ENCODE measurements at regions not wholly inside any gene's neighbourhood (a gene's known extent, or its start where the extent isn't known, plus 50 kb on each side); places are given as distances from the start of the nearest gene placed in this dataset.

- H3K27me3 ChIP-seq (ENCODE audit: insufficient read depth), result no peaks in the 10 kb centered on the region
- H3K36me3 ChIP-seq (replicated peaks in 1 of 2; ENCODE audit: control insufficient read depth in 1 of 2, insufficient read depth in 2 of 2, low read length in 1 of 2), result no peaks in the 10 kb centered on the region
- no peaks in the 10 kb centered on the region for H3K9me3 ChIP-seq
- no peak overlapping the region for H3K9ac ChIP-seq
- H3K27ac ChIP-seq (ENCODE audit: low read depth in 2 of 2, low read length in 1 of 2), result no peak overlapping the region
- ChIA-PET CTCF (no interaction called here), POLR2A (no interaction called here)
- TF ChIP-seq CHD2 (IDR thresholded peaks at IDR 0.05; ENCODE audit: low read length, partially characterized antibody), result no peak
- TF ChIP-seq CTCF (IDR thresholded peaks at IDR 0.05), result no peak
- no peak for TF ChIP-seq ELF1 (IDR thresholded peaks at IDR 0.05)
- no peak for TF ChIP-seq TEAD4 (IDR thresholded peaks at IDR 0.05; ENCODE audit: borderline replicate concordance, insufficient read depth)
- TF ChIP-seq REST (IDR thresholded peaks at IDR 0.05; ENCODE audit: low read depth, low read length), result no peak
- TF ChIP-seq RAD21 (IDR thresholded peaks at IDR 0.05; ENCODE audit: low read length), result no peak
- no peak for TF ChIP-seq SMC3 (IDR thresholded peaks at IDR 0.05; ENCODE audit: low read depth, low read length)
- no peak for TF ChIP-seq SIN3A (IDR thresholded peaks at IDR 0.05; ENCODE audit: borderline replicate concordance, low read depth, low read length)
- no peak for TF ChIP-seq EP300 (IDR thresholded peaks at IDR 0.05; ENCODE audit: borderline replicate concordance in 1 of 2, low read depth in 1 of 2, low read length in 1 of 2)
- no peak for TF ChIP-seq RFX5 (IDR thresholded peaks at IDR 0.05; ENCODE audit: low read length)
- no peak for TF ChIP-seq JUND (IDR thresholded peaks at IDR 0.05)
- no peak for TF ChIP-seq RCOR1 (IDR thresholded peaks at IDR 0.05; ENCODE audit: low read length)
- TF ChIP-seq FOSL2 (IDR thresholded peaks at IDR 0.05; ENCODE audit: borderline replicate concordance, low read depth), result no peak
- TF ChIP-seq TCF12 (IDR thresholded peaks at IDR 0.05), result no peak
- TF ChIP-seq MEF2A (IDR thresholded peaks at IDR 0.05; ENCODE audit: borderline replicate concordance, low read depth), result no peak
- TF ChIP-seq POLR2AphosphoS5 (IDR thresholded peaks at IDR 0.05; ENCODE audit: low read depth, low read length), result no peak
- no peak for TF ChIP-seq YY1 (IDR thresholded peaks at IDR 0.05; ENCODE audit: low read depth)
- no peak for TF ChIP-seq NRF1 (IDR thresholded peaks at IDR 0.05; ENCODE audit: low read depth, low read length)
- no peaks in the 10 kb centered on the region for H4K20me1 ChIP-seq (ENCODE audit: insufficient read depth)
- no peak for DNase-seq
- no peaks in the 10 kb centered on the region; a peak in 1 of 4 replicates for H3K4me1 ChIP-seq (ENCODE audit: control insufficient read depth in 1 of 2, insufficient read depth in 2 of 2, low read depth in 1 of 2, low read length in 1 of 2)
- H3K4me3 ChIP-seq (ENCODE audit: low read depth in 2 of 2, low read length in 1 of 2), result no peak overlapping the region
- no peaks in the 10 kb centered on the region for H3F3A ChIP-seq (replicated peaks; ENCODE audit: insufficient read depth)
- no peak overlapping the region for H3K4me2 ChIP-seq
- 66% methylated on average over 5 of the region's 5 CpGs for WGBS (ENCODE audit: low lambda C conversion rate)
- no peaks in the 10 kb centered on the region for H3K79me2 ChIP-seq (ENCODE audit: insufficient read depth)
- H2AFZ ChIP-seq (ENCODE audit: low read depth), result 0 out of 2 replicates have a peak overlapping the region, but pooled peaks have one; percentile 16
- H3K9me2 ChIP-seq, result no peaks in the 10 kb centered on the region
These were observed 336.1 kb upstream of the C11orf87 start for GRCh38 chr11:109085708-109086373.

All from SK-N-SH (cell line).